Right ventricle myocardium inferior (tissue), 1 donor: ENCODE measurements at regions not wholly inside any gene's neighbourhood (a gene's known extent, or its start where the extent isn't known, plus 50 kb on each side); places are given as distances from the start of the nearest gene placed in this dataset.
A peak's percentile ranks its signal among the peaks of the same experiment; 100 is the strongest.
"Not testable (repeated sequence)": the region's sequence is repeated elsewhere in the genome, so short reads cannot be mapped to it uniquely, and the experiment has no call there.

Experiments
- ATAC-seq: fragments of 200-7000 bp; cut with Tn5 transposase; one replicate; pipeline ENCODE4 v1.9.1; 2020; ENCODE audit warnings: mild to moderate bottlenecking, moderate library complexity
- DNase-seq: peaks from one replicate; pipeline ENCODE4 v3.0.0; 2021; ENCODE audit errors: missing footprints
- intact Hi-C: fragments of 100-400 bp; cut with DNase I; formaldehyde crosslinking; loops from one replicate; pipeline ENCODE4 v1.11.0; 2022
- donor health status: DM: no; HTN: yes; CAD: no; lungs with severe emphysema.

DNA sequence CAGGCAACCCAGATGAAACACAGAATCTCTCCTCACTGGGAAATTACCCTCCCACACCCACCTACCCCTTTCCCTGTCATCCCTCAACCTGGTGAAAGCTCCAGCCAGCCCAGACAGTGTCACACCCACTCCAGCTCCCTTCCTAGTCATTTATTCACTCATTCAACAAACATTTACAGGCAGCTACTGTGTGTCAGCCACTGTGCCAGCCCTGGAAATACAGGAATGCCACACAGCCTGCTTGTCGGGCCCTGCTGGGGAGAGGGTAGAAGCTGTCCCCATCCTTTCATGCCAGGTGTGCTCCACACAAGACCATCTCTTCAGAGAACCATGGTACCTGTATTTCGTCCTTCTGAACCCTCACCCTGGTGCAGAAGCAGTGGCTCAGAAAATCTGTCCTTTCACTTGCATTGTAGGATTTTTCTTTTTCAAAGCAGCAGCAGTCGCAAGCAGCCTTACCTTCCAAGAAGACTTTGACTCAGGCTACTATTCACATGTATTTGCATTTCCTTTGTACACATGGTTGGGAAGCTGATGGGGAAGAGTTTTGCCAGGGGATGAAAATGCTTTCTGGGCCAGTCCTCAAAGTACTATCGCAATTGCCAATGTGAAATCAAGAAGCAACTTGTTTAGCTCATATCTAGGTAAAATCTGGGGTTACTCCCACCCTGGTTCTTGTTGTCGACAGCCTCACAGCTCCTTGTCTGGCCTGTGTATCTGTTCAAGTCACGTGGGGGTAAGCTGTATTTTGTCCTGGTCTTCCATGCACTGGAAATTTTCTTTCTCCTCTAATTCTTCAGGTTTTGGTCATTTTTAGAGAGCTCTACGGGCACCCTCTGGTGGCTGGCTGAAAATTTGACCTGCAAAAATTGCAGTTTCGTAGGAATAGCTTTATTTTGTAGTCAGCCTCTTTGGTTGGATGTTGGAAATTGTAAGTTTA is 147.4 kb upstream of the EGLN3 start:
- peak; percentile 48 for ATAC-seq
- no peak for DNase-seq
- intact Hi-C loops: loop anchor here (1.0 to 10.0 kb wide), 4 partner anchors 130 to 249 kb away; partner anchors contain the start of gene EGLN3

DNA sequence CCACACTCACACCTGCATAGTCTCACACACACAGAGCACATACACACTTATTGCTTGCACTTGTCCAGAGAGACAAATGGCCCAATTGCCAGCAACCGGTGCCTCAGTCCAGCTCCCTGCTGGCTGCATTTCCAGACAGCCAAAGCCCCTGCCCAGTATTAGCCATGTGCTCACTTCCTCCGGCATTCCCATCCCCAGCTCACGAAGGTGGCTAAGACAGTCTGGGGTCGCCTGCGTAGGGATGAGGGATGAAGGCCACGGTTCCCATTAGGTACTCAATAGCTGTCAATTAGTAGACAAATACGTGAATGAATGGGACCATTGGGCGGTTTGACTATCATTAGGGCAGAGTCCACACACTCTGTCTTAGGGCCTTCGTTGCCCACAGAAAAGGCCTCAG is 146.8 kb upstream of the EGLN3 start:
- DNase-seq (no peak), ATAC-seq (no peak)
- intact Hi-C loops: loop anchor here (1.0 to 10.0 kb wide), 4 partner anchors 131 to 248 kb away; partner anchors contain the start of gene EGLN3

DNA sequence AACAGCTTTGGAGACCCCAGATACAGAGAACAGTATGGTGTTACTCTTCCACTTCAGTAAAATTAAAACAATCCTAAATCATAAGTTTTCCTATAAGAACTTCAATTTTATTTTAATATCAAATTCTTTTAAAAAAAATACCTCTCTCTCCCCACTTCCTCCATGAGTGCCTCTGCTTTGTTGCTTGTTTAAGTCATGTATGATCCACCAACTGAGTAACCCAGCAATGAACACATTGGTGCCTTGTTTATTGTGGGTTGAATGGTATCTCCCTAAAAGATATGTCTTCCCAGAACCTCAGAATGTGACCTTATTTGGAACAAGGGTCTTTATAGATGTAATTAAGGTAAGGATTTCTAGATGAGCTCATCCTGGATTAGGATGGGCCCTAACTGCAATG is 143.5 kb upstream of the EGLN3 start:
- intact Hi-C loops: loop anchor here (10.0 kb wide), 1 partner anchor 210 kb away; no protein-coding TSS in a partner anchor
- DNase-seq: no peak
- ATAC-seq: no peak

DNA sequence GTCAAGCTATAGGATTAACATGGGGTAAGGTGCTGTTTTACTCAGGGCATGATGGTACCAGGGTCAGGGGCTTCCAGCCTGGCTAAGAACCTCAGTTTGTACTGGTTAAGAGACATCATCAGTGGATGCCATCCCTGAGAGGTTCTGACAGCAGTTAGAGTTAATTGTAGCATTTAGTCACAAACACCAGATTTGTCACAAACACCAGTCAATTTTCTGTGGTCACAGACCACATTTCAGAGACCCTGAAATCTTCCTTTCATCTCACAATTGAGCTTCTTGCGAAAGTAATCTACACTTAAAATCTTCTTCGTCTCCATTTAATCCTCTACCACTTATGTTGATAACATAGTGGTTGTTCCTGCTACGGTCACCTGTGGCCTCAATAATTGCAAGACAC is 143.0 kb upstream of the EGLN3 start:
- ATAC-seq (no peak), DNase-seq (no peak)
- intact Hi-C loops: loop anchor here (10.0 kb wide), 1 partner anchor 211 kb away; no protein-coding TSS in a partner anchor

DNA sequence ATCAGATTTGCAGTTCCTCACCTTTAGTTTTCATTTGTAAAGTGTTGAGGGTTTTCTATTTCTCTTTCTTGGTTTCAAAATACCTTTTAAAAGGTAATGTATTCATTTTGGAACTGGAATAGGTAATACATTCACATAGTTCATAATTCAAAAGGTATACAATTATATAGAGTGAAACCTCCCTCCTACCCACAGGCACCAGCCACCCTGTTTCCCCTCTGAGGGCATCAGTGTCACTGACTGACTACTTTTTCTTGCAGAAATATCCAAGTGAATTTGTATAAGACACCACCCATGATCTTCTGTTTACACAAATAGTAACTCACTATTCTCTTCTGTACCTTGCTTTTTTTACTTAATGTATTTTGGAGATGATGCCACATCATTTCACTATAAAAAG is 139.6 kb upstream of the EGLN3 start:
- intact Hi-C loops: loop anchor here (10.0 kb wide), 1 partner anchor 214 kb away; no protein-coding TSS in a partner anchor

DNA sequence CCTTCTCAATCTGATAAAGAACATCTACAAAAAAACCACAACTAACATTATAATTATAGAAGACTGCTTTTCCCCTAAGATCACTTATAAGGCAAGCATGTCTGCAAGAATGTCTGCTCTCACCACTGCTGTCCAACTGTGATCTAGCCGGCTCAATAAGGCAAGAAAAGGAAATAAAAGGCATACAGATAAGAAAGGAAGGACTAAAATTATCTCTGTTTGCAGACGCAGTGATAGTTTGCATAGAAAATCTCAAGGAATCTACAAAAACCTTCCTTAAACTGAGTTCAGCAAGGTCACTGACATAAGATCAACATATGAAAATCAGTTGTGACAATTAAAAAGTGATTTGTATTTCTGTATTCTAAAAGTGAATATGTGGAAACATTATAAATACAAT is 138.0 kb upstream of the EGLN3 start:
- intact Hi-C loops: no loop called here

More for the DNA sequence above, 139.6 kb upstream of the EGLN3 start:
- DNase-seq (no peak), ATAC-seq (no peak)

DNA sequence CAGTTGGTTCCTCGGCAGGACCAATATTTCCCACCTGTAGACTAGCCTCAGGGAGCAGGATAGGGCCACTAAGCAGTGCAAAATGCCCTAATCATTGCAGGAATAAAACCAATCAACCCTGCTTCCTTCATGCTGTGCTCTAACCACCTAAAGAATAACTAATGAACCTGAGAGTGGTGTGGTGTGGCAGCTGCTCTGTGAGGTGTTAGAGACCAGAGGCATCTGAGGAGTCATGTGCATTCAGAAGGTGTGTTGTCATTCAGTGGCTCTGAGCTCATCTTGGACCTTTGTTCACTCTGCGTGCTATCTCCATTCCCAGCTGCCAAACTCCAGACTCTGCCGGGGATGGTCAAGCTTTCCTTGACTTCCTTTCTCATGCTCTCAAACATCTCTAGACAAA is 136.7 kb upstream of the EGLN3 start:
- intact Hi-C loops: no loop called here
- ATAC-seq (no peak), DNase-seq (no peak)

More for the DNA sequence above, 138.0 kb upstream of the EGLN3 start:
- DNase-seq: no peak
- ATAC-seq: no peak

DNA sequence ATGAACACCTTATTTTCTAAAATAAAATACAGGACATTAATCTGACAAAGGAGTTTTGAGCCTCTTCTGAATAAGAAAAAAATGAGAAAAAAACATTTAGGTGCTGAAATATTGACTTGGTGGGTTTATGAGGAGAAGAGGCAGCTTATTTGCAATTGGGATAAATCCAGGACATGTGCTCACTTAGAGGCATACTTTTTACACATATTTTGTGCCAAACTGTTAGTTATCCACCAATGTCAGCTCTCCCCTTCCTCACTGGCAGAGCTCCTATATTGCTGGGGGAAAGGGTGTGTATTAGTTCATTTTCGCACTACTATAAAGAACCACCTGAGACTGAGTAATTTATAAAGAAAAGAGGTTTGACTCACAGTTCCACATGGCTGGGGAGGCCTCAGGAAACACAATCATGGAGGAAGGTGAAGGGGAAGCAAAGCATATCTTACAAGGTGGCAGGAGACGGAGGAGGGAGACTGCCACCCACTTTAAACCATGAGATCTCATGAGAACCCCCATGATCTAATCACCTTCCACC is 135.4 kb upstream of the EGLN3 start:
- DNase-seq: no peak
- intact Hi-C loops: no loop called here
- ATAC-seq: no peak

DNA sequence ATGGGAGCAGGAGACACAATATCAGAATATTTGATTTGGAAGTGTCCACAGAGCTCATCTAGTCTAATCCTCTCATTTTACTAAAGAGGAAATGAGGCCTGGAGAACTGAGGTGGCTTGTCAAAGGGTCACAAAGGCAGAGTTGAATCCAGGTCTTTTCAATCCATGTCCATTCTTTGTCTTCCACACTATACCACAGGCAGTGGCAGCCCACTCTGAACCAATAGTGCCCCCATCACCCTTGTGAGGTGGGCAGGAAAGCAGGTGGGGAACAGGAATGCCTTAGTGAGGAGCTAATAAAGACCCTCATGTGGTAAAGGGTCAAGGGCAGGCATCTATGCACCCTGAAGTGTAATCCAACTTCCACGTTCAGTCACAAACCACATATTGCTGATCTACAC is 134.8 kb upstream of the EGLN3 start:
- ATAC-seq (no peak), DNase-seq (no peak)
- intact Hi-C loops: no loop called here

DNA sequence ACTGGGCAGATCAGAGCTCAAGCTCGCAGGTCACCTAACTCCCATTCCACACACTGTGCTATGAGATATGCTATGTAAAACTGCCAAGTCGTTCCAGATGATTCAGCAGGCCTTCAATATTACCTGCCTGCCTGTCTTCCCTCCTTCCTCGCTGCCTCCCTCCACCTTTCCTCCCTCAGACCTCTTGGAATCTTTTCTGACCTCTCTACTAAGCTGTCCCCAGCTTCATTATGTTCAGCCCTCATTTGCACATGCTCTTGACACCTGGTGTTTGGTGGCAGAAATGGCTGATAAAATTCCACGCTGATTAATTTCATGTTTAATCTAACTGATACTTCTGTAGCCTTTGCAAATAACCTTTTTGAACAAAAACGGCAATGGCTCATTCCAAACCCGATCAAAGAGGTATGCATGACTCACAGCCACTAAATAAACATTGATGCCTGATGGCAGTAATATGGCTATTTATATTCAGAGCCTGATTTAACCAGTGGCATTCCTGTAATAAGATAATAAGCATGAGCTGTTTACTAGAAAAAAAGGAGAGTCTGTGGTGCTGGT is 130.8 kb upstream of the EGLN3 start:
- DNase-seq (no peak), ATAC-seq (peak; percentile 66)
- intact Hi-C loops: loop anchor here (1.0 to 5.0 kb wide), 3 partner anchors 21 to 129 kb away; partner anchors contain the start of gene EGLN3

DNA sequence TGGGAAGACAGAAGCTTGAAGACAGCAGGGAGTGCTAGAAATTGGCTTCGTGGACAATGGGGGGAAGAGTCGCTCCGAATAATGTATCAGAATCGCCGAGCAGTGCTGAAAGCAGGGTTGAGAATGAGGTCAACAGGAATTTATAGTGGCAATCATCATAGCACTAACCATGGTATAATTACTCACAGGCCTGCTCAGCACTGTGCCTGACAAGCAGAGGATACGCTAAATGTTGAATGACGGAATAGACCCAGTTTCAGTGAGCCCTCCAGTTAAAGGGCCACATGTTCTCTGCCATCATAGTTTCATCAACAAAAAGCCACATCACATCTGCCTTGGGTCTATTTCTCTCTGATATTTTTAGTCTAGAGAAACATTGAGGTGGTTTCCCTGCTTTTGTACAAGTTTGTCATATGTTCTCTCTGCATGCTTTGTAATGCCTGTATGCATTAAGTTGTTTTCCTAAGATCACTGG is 130.3 kb upstream of the EGLN3 start:
- DNase-seq: no peak
- intact Hi-C loops: loop anchor here (1.0 to 5.0 kb wide), 3 partner anchors 21 to 129 kb away; partner anchors contain the start of gene EGLN3
- peak; percentile 93 for ATAC-seq

DNA sequence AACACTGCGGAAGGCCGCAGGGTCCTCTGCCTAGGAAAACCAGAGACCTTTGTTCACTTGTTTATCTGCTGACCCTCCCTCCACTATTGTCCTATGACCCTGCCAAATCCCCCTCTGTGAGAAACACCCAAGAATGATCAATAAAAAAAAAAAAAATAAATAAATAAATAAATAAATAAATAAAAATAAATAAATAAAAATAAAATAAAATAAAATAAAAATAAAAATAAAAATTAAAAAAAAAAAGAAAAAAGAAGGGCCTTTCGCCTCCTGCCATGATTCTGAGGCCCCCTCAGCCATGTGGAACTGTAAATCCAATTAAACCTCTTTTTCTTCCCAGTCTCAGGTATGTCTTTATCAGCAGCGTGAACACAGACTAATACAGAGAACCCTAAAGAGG is 128.8 kb upstream of the EGLN3 start:
- intact Hi-C loops: loop anchor here (5.0 kb wide), 2 partner anchors 53 to 127 kb away; partner anchors contain the start of gene EGLN3
- ATAC-seq, DNase-seq: not testable (repeated sequence)

DNA sequence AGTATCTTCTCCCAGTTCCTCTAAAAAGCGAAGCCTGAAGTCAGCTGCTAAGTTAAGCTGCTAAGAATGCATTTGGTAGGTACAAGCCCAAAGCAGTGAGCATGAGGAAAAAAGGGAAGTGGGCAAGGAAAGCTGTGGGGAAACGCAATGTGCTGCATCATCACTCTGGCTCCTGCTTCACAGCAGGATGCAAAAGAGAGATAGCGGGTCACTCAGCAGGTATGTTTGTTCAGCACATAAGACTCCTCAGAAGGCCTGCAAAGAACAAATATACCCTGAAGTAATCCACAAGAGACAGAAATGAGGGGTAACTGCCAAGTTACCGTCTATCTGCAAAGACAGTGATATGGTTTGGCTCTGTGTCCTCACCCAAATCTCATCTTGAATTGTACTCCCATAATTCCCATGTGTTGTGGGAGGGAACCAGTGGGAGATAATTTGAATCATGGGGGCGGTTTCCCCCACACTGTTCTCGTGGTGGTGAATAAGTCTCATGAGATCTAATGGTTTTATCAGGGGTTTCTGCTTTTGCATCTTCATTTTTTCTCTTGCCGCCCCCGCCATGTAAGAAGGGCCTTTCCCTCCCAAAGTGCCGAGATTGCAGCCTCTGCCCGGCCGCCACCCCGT is 127.4 kb upstream of the EGLN3 start:
- ATAC-seq: no peak

DNA sequence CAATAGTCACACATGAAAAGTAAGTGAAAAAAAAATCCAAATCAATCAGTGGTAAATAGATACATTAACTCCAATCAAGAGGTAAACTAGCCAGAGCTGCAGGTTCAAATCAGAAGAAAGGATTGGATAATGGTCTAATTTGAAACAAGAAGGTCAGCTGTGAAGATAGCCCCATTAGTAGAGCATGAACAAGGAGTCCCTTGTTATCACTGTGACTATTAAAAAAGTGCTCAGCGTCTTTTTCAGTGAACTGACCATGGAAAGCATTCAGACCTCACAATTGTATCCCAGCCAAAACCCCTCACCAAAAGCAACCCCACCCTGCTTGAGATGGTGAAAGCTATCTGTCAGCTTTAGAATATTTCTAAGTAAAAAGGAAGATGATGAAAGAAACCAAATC is 125.0 kb upstream of the EGLN3 start:
- no peak for ATAC-seq
- intact Hi-C loops: no loop called here
- DNase-seq: no peak

More for the DNA sequence above, 127.4 kb upstream of the EGLN3 start:
- DNase-seq: no peak
- intact Hi-C loops: no loop called here

DNA sequence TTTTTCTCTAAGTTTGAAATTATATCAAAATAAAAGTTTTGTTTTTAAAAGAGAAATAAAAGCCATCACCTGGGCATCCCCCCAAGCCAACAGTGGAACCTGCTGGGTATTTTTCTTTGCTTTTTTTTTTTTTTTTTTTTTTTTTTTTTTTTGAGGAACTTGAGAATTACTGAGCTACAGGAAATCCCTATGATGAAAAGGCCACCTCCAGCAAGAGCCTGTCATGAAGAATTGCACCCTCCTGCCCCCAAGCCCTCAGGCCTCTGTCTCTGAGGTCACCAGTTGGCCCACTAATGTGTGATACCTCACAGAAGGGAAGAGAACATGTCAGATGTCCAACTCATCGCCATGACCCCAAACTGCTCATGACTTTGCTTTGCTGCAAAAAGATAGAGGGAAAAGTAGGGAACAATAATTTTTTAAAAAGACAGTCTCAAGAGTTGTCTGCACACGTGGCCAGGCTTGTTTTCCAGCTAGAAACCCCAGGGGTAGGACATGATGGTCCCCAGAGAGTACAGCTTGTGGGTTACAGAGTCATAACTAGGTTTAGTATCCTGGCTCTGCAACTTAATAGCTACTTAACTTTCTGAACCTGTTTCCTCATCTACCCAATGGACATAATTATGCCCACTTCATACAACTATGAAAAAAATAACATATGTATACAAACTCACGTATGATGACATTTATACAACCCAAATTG is 124.3 kb upstream of the EGLN3 start:
- ATAC-seq: peak; percentile 42
- DNase-seq: no peak
- intact Hi-C loops: no loop called here

DNA sequence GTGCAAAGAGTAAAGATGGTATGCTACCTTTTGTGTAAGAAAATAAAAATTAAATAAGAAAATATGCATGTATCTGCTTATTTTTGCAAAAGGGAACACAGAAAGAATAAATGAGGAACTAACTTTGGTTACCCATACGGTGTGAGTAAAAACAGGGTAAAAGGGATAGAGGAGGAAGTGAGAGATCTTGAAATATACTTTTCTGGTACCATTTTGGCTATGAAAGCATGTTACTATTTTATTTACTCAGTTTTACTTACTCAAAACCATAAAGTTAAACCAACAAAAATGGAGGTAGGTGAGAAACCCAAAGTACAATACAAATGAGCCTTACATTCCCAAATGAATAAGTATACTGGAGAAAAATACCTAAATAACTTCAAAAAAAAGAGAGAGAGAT is 122.0 kb upstream of the EGLN3 start:
- DNase-seq (no peak), ATAC-seq (no peak)
- intact Hi-C loops: no loop called here

DNA sequence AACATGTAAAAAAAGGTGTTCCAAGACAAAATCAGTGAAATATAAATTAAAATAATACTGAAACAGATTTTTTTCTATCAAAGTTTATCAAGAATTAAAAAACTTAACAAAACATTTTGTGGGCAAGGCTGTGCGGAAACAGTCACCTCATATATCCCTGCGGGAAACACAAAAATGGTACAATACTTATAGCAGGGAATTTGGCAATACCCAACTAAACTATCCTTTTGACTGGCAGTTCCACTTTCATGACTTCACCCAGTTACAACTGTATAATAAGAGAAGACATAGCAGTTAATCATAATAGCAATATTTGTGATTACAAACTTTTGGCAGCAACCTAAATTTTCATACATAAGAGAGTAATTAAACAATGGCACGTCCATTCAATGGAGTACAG is 121.5 kb upstream of the EGLN3 start:
- no peak for ATAC-seq
- intact Hi-C loops: no loop called here
- no peak for DNase-seq

DNA sequence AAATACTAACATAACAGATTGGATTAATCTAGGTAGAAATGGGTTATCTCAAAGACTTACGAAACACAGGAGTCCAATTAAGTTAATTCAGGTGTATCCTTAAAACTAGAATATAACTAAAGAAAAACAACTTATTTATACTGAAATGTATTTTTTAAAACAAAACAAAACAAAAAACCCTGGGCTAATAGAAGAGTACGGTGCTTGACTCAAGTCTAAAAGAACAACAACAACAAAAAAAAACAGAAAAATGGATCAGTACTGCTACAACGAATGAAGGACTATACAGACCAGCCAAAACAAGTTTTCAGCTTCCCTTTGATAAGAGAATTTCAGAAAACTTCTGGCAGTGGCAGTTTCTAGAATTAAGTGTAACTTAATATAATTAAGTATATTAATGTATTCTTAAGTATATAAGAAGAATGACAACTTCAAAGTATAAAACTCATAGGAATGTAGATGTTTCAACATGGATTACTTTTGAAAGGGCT is 120.1 kb upstream of the EGLN3 start:
- no peak for ATAC-seq
- no peak for DNase-seq
- intact Hi-C loops: no loop called here
